ENCODE measurements at regions not wholly inside any gene's neighbourhood (a gene's known extent, or its start where the extent isn't known, plus 50 kb on each side); places are given as distances from the start of the nearest gene placed in this dataset.

DNA sequence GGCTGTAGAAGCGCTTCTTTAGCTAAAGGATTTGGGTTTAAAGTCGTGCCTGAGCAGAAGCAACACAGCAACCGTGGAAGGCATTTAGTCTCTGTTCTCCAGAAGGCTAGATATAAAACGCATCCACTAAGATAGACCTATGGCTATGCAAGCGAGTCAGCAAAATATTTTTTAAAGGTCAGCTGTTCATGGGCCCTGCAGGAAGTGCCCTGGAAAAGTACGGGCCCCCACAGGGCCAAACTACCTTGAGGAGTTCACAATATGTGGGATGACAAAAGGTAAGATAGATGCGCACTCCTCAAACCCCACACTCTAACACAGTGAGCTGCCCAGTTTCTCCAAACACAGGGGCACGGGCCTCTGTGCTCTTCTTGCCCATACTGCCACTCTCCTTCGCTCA lies 261.6 kb downstream of the VPS13C start:
- no peak for DNase-seq (ENCODE audit: low read depth in 2 of 2)

DNA sequence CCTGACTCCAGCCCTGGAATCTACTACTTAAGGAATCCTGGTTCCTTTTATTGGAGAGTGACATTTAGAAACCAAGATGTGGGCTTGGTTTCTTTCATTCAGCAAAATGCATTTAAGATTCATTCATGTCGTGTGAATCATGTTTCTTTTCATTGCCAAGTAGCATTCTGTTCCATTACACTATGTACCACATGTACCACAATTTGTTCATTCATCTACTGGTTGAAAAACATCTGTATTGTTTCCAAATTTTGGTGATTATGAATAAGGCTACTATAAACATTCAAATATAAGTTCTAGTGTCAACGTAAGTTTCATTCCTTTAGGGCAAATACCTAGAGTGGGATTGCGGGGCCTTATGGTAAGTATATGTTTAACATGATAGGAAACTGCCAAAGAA lies 264.2 kb downstream of the VPS13C start:
- peak; percentile 9 to 14 for DNase-seq (ENCODE audit: low read depth in 2 of 2)

GRCh38 chr15:61794881-61795280 lies 265.4 kb downstream of the VPS13C start:
- peak; percentile 5 to 17 for DNase-seq (ENCODE audit: low read depth in 2 of 2)

DNA sequence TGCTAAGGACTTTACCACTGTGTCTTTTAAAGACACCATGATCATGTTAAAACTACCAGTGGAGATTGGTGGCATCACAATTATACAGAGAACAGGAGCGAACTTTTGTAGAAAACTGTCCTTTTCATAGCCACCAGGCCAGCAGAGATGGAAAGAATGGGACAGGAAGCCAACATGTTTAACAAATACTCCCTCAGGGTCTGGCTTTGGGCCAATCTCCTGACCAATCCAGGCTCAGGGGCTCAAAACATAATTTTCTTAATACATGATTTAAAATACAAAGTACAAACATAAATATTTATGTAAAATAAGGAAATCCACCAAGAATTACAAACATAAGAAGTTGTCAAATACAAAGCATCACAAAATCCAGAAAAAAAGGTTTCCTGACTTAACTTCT lies 266.0 kb downstream of the VPS13C start:
- DNase-seq (ENCODE audit: low read depth in 2 of 2): no peak

DNA sequence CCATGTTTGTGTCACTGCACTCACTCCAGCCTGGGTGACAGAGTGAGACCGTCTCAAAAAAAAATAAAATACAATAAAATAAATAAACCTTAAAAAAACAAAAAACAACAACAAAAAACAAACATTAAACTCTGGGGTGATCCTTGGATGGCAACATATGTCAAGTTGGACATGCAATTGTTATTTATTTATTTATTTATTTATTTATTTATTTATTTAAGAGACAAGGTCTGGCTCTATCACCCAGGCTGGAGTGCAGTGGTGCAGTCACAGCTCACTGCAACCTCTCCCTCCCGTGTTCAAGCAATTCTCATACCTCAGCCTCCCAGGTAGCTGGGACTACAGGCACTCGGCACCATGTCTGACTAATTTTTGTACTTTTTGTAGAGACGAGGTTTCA lies 275.5 kb downstream of the VPS13C start:
- no peak for DNase-seq (ENCODE audit: low read depth in 2 of 2)

DNA sequence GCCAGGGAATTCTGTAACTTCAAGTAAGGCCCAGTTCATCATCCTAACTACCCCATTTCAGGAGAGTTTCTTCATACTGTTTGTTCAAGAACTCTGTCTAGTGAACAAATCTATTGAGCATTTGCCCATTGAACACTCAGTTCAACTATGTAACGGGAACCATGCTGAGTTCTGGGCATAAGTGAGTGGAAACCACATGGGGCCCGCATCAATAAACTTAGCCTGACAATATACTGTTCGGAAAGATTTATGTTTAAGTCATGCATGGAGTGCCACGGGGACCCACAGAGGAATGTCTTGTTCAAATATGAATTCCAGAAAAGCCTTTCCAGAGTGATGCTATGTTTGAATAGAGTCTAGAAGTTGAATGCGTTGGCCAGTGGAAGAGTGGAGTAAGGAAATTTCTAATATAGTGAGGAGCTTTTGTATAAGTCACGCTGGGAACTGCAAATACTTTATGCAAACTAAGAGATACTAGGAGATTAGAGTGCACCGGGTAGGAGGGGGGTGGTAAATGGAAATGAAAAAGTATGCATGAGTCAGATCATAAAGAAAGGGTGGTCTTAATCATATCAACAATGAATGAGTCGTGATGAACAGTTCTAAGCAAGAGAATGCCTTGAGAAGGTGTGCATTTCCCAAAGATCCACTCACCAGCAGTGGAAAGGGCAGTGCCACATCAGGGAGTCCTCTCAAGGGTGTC lies 279.8 kb downstream of the VPS13C start:
- no peak for DNase-seq (ENCODE audit: low read depth in 2 of 2)

DNA sequence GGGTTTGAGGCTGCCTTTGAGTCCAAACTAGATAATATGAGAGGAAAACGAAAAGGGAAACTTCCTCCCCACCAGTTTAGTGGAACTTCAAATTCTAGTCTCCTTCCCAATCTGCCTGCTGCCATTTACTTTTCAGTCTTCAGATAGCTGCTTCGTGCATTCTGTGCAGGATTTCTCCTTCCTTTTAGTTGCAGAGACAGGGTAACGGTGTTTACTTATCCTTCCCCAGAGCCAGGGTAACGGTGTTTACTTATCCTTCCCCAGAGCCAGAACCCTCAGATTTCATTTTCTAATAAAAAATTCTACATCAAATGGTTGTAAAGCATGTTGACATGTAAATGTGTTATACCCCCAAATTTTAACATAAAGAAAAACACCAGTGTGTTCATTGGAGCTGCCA lies 282.6 kb downstream of the VPS13C start:
- no peak for DNase-seq (ENCODE audit: low read depth in 2 of 2)

DNA sequence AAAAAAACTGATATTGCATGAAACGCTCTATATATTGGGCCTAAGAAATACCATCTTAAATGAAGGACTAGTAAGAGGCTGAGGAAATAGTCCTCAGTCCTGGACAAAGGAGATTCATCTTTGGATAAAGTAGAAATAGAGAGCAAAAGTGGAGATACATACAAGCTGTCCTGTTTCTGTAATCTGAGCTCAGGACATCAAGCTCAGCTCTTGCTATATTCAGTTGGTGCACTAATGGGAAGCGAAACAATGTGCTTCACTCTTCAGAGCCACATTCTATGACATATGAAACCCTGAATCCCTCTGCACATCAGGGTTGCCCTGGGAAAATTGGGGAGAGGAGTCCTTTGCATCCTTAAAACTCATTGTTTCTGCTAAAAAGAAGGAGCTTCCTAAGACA lies 290.7 kb downstream of the VPS13C start:
- DNase-seq (ENCODE audit: low read depth in 2 of 2): no peak

- DNase-seq (ENCODE audit: low read depth in 2 of 2): no peak
Measured at GRCh38 chr15:61768131-61768530, 292.1 kb downstream of the VPS13C start.

- no peak for DNase-seq (ENCODE audit: low read depth in 2 of 2)
Measured at GRCh38 chr15:61764981-61765380, 295.3 kb downstream of the VPS13C start.

- no peak for DNase-seq (ENCODE audit: low read depth in 2 of 2)
Measured at GRCh38 chr15:61764141-61764540, 296.1 kb downstream of the VPS13C start.

GRCh38 chr15:61762676-61763075 lies 297.6 kb downstream of the VPS13C start:
- DNase-seq (ENCODE audit: low read depth in 2 of 2): no peak

DNA sequence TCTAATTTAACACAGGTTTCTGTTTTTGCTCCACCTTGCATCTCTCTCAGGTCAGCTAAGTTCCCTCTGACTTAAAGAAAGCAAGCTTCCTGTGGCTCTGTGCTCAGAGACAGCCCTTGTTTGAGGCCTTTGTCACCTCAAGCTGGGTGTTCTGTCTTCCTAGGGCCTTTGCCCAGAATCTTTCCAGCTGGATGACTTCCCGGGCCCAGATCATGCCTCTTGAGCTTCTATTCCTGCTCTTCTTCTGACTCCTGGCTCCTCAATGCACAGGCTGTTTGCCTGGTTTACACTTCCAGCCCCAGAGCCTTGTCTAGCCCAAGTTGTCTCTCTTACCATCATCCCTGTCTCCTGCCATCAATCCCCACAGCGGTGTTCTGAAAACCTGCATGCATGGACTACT lies 300.6 kb downstream of the VPS13C start:
- DNase-seq (ENCODE audit: low read depth in 2 of 2): no peak

GRCh38 chr15:61756071-61756820 lies 304.0 kb downstream of the VPS13C start:
- DNase-seq (ENCODE audit: low read depth in 2 of 2): no peak

DNA sequence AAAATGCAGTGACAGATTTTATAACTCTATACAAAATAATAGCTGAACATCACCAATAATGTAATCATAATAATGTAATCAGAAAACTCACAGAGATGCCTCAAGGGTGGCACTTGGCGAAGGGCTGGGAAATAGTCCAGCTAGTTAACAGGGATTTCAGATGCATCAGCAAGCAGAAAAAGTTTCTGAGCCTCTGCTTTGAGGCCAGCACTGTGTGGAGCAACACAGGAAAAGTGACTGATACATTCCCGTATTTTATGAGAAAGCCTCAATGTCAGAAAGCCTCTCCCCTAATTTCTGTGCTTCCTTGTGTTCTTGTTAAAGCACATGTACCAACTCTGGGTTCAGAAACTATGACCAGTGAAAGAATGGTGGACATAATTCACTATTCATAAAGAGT lies 304.8 kb downstream of the VPS13C start:
- no peak for DNase-seq (ENCODE audit: low read depth in 2 of 2)

- no peak for DNase-seq (ENCODE audit: low read depth in 2 of 2)
Measured at GRCh38 chr15:61753018-61753710, 307.1 kb downstream of the VPS13C start.

DNA sequence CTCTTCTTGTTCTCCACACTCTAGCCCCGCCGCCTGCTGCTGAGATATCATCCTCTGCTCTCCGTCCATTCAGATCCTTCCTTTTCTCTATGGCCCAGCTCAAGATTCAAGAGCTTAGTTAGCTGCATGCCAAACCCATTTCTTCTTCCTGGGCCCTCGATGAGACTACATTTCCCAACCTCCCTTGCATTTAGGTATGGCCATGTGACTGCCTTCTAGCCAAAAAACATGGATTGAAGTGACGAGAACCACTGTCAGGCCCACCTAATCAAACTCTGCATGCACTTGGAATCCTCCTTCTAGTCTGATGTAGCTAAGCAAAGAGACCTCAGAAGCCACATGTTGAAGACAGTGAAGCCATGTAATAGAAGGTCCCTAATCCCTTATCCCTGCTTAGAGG lies 308.2 kb downstream of the VPS13C start:
- DNase-seq (ENCODE audit: low read depth in 2 of 2): no peak

DNA sequence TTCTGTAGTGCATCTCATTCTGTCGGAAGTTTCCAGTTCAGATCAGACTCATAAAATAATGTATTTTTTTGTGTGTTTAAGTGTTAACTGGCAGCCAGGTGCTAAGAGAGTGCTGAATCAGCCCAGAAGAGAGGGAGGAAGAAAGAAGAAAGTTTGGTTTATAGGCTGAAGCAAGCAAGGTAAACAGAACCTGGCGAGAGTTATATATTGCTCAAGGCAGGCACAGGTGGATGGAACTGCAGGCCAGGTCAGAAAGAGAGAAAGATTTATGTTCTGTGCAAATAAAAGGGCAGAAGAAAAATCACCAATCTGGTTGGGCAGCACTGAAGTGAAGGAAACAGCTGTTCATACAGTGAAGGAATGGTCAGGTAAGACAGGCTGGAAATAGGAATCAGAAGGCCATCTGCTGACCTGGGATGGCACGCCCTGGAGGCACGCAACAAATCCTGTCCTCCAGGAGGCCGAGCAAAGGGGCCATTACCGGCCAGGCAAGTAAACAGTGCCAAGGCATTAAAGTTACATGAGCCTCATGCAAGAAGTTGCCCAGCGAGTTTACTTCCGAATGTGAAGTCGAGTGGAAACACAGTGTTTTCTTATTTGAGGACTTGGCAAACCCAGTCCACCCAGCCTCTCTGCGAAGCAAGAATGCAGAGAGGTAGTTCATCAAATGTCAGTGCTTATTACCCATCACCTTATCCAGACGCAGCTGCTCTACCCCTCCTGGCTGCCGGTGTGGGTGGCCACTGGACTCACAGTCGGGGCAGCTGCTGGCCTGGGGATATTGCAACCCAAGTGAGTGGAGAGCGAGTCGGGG lies 309.8 kb downstream of the VPS13C start:
- no peak for DNase-seq (ENCODE audit: low read depth in 2 of 2)

DNA sequence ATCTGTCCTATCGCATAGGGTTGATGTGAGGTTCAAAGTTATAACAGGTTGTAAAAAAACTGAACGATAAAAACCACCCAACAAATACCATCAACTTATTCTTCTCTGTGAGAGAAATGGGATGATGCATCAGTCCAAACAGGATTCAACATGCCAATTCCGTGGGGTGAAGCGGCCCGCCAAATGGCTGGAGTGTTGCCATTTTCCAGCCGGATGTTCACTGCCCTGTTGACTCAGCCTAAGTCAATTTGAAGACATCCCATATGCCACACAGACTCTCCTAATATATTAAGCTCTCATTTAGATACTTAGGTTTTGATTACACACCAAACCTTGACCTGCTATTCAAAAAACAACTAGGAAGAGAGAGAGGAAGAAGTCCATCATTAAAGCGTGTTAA lies 311.1 kb downstream of the VPS13C start:
- no peak for DNase-seq (ENCODE audit: low read depth in 2 of 2)

- DNase-seq (ENCODE audit: low read depth in 2 of 2): peak; percentile 9 to 14
Measured at GRCh38 chr15:61748529-61748928, 311.7 kb downstream of the VPS13C start.

- DNase-seq (ENCODE audit: low read depth in 2 of 2): no peak
Measured at GRCh38 chr15:61746589-61746988, 313.7 kb downstream of the VPS13C start.

DNA sequence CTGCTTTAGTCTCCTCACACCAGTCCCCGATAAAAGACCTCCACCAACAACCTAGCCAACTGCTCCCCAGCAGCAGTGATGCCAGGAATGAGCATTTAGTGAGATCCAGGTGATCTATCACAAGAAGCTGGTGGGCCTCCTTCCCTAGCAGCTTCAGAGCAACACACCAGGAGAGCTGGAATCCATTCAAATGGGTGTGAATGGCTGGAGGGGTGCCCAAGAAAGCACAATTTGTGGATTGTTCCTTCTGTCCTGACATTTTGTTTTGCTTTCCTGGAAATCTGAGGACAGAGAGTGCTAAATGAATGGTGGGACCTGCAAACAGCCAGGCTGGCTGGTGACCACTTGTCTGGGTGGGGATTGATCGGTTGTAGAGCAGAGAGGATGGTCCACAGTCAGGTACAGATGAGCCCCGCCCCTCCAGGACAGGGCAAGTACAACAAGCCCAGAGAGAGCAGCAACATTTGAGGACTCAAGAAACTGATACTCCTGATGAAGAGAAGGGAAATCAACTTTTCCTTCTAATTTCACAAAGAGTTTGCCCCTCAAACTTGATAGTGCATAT lies 316.8 kb downstream of the VPS13C start:
- no peak for DNase-seq (ENCODE audit: low read depth in 2 of 2)
